NCI-H446 (cell line): ENCODE measurements at regions not wholly inside any gene's neighbourhood (a gene's known extent, or its start where the extent isn't known, plus 50 kb on each side); places are given as distances from the start of the nearest gene placed in this dataset.

ENCODE experiments used
- DNase-seq, 2 experiments: peaks; one replicate each; lab custom pipeline; 2025; lab: John Stamatoyannopoulos, UW

GRCh38 chr7:32428546-32428945 is 61.6 kb downstream of the LSM5 start:
- no peak for DNase-seq

DNA sequence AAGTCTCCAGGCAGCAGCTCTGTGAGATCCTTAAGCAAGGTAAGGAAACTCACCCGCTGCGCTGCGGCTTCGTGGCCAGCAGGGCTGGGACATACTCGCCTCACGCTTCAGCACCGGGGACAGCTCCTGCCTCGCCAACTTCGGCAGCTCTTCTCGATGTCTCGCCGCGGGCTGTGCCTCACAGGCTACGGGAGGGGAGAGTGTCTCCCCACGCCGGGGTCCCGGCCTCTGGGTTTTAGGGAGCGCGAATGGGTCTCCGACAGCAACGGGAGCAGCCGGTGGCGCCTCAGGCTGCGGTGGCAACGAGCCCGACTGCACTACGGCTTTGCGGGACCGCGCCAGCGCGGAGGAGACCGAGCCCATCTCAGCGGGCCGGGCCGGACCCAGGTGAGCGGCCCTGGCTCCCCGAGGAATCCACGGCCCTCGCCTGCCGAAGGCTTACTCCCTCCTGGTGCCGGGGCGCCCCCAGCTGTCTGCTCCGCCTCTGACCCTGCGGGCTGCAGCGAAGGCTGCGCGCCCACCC is 62.4 kb downstream of the LSM5 start:
- DNase-seq, result peak; percentile 33 to 59

DNA sequence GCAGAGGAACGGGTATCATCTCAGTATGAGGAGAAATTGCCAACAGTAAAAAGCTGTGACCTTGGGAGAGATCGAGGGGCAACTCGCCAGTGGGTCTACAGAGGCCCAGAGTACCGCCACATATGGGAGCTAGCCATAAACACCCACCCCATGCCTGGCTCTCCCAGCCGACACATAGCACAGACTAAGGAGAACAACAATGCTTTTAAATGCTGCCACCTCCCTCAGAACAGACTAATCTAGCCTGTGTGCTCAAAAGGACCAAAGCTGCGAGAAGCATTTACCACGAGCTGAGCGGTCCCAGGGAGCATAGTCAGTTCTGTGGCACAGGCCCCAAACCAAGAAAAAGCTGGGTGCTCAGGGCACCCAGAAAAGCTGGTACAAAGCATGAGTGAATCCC is 73.3 kb downstream of the LSM5 start:
- DNase-seq, result no peak

GRCh38 chr7:32415936-32416335 is 74.2 kb downstream of the LSM5 start:
- DNase-seq, result no peak

- DNase-seq, result no peak
Measured at GRCh38 chr7:32415519-32415918, 74.7 kb downstream of the LSM5 start.

GRCh38 chr7:32412471-32412870 is 77.7 kb downstream of the LSM5 start:
- no peak for DNase-seq

GRCh38 chr7:32410545-32410944 is 79.6 kb downstream of the LSM5 start:
- no peak for DNase-seq

DNA sequence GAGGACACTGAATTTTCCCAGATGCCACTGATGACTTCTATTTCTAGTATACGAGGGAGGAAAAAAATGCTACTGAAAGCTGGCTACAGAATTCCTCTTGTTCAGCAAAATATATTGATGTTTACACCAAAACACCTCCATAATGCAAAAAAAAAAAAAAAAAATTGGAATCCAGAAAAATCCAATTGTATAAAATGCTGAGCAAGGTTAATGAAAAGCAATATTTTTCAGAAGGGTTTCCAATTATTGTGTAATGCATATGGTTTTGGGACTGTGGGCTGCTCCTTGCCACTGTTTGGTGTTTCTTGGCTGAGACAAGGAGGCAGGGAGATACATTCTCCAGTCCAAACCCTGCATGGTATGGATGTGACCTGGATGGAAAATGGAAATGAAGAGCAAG is 83.8 kb downstream of the LSM5 start:
- DNase-seq, result no peak

- DNase-seq, result no peak
Measured at GRCh38 chr7:32403463-32404229, 86.5 kb downstream of the LSM5 start.

- DNase-seq, result no peak
Measured at GRCh38 chr7:32400676-32401075, 89.5 kb downstream of the LSM5 start.

DNA sequence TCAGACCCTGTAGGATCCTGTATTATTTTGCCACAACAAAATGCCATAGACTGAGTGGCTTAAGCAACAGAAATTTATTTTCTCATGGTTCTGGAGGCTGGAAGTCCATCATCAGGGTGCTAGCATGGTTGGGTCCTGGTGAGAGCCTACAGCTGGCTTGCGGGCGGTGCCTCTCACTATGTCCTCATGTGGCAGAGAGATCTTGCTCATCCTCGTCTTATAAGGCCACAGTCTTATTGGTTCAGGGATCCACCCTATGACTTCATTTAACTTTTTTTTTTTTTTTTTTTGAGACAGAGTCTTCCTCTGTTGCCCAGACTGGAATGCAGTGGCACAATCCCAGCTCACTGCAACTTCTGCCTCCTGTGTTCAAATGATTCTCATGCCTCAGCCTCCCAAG is 90.9 kb downstream of the LSM5 start:
- no peak for DNase-seq

GRCh38 chr7:32395168-32395567 is 95.0 kb downstream of the LSM5 start:
- DNase-seq, result no peak

DNA sequence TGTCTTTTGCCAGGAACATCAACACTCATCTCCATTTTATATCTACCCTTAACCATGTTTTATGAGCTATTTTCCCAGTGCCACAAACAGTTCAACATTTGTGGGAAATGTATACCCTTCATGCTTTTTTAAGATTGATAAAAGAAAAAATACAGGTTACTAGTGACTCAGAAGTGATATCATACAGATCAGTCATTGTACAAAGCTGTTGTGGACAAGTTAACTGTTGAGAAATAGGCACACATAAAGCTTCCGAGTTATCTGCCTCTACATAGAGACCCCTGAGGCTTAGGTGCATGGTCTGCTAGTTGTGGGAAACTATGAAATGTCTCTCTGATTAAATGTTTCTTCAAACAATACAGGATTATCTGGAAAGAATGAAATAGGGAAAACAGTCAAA is 96.3 kb downstream of the LSM5 start:
- no peak for DNase-seq

DNA sequence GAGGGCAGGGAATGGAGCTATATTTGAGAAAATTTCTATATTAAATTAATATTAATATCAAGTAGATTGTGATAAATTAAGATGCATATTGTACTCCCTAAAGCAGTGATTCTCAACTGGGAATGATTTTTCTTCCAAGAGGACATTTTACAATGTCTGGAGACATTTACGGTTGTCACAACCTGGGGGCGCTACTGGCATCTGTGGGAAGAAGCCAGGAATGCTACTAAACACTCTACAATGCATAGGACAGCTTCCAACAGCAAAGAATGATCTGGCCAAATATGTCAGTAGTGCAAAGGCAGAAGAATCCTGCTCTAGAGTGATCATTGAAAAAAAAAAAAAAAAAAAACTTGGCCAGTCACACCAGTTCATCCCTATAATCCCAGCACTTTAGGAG is 100.0 kb downstream of the LSM5 start:
- DNase-seq, result no peak

- peak in 1 of 2 experiments; percentile 13 for DNase-seq
Measured at GRCh38 chr7:32385316-32385956, 104.7 kb downstream of the LSM5 start.

DNA sequence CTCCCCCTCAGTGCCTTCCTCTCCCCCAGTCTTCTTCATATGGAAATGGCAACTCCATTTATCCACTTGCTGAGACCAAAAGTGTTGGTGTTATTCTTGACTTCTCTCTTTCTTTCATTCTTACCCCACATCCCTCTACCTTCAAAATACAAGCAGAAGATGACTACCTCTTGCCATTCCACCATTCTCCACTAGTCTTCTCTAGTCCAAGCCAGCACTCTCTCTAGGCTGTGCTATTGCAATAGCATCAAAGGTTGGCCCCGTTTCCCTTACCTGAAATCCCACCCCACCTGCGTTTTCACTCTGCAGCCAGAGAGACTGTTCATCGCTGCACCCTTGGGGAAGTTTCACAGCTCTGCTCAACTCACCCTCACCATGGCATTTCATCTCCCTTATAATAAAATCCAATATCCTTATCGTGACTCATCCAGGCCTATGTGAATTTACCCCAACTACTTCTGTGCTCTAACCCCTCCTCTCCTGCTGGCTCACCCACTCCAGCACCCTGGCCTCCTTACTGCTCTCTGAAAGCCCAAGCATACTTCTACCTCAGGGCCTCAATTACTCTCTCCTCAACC is 109.1 kb downstream of the LSM5 start:
- no peak for DNase-seq

GRCh38 chr7:32379510-32380112 is 110.6 kb downstream of the LSM5 start:
- no peak for DNase-seq

- no peak for DNase-seq
Measured at GRCh38 chr7:32378988-32379387, 111.2 kb downstream of the LSM5 start.

DNA sequence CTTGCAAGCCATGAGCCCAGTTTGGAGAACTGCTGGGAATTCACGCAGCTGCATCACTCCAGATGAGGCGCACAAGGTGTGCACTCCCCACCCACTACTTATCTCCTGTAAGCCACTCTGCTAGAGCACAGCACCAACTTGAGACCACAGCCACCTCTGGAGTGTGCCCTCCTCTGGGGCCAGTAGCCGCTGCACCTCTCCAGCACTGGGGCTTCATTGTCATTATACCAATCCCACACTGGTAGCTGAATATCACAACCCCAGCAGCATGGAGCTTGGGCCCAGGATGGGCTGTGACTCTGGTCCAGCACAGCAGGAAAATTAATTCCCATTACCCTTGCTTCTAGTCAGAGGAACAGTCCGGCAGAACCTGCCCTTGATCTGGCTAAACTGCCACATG is 125.6 kb downstream of the LSM5 start:
- DNase-seq, result no peak

GRCh38 chr7:32360127-32360526 is 130.1 kb downstream of the LSM5 start:
- DNase-seq, result no peak

DNA sequence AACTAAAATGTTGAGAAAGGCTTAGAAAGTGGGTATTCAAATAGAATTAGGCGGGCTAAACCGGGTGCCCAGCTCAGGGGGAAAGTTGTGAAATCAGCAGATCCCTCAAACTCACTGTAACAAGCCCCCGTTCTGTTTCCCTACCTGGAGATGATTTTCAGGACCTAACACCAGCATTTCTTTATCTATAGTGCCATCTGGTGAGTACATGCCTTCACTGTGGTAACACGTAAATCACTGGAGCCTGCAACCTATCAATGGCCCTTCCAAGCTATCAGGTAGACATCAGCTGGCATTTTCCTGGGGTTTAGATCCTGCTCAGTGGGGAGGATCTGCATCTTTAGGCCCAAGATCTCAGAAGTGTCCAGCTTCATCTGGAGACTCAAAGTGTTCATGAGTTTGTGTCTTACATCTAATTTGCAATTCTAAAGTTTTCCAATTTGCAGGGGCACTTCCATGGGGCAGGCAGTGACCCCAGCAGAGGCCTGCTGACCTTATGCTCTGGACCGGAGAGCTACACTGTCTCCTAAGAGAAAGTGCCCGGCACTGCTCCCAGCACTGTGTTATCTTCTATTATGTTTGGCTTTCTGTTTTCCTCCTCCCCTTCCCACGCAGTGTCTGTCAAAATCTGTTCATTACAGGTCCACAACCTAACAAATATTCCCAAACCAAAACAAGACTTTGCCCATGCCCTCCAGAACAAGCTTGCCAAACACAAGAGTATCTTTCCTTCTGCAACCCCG is 132.5 kb downstream of the LSM5 start:
- peak in 1 of 2 experiments; percentile 31 for DNase-seq

GRCh38 chr7:32347244-32347828 is 142.8 kb downstream of the LSM5 start:
- DNase-seq, result peak in 1 of 2 experiments; percentile 49
